Testis (tissue), 2 donors: ENCODE measurements at regions not wholly inside any gene's neighbourhood (a gene's known extent, or its start where the extent isn't known, plus 50 kb on each side); places are given as distances from the start of the nearest gene placed in this dataset.
A peak's percentile ranks its signal among the peaks of the same experiment; 100 is the strongest.

ENCODE experiments used
- DNase-seq: peaks from one replicate; pipeline ENCODE4 v3.0.0-alpha.2; 2019
- H3K27ac ChIP-seq, 2 donors: fragments of 200-600 bp; sonication (generic); one replicate each; pipeline ENCODE4 v1.5.1; 2019
- H3K27me3 ChIP-seq: fragments of 200-600 bp; sonication (generic); one replicate; pipeline ENCODE4 v1.5.1; 2019
- H3K36me3 ChIP-seq: fragments of 200-600 bp; sonication (generic); one replicate; pipeline ENCODE4 v1.5.1; 2017; ENCODE audit warnings: low read depth; ENCODE audit errors: missing control alignments
- H3K4me1 ChIP-seq: fragments of 200-600 bp; sonication (generic); one replicate; pipeline ENCODE4 v1.5.1; 2019
- H3K4me3 ChIP-seq, 2 donors: fragments of 200-600 bp; sonication (generic); one replicate each; pipeline ENCODE4 v1.5.1; 2017 to 2019
- H3K9me3 ChIP-seq: fragments of 200-600 bp; sonication (generic); one replicate; pipeline ENCODE4 v1.5.1; 2017
- CTCF ChIP-seq, 3 experiments: fragments of 450-650 bp in 2 of 3; fragments of 200-600 bp in 1 of 3; sonication (generic) in 1 of 3; IDR thresholded peaks; one replicate each; pipeline ENCODE4 v1.5.1; 2016 to 2019; ENCODE audit warnings: antibody characterized with exemption in 3 of 3, mild to moderate bottlenecking in 2 of 3, moderate library complexity in 1 of 3
- POLR2A ChIP-seq: fragments of 450-650 bp; IDR thresholded peaks from one replicate; pipeline ENCODE4 v1.6.1; 2017; ENCODE audit warnings: antibody characterized with exemption, mild to moderate bottlenecking, moderate library complexity
- WGBS, 2 donors: methylation state at CpG; one replicate each; pipeline ENCODE4 v1.1.5; 2018; 5-methylcytosine and 5-hydroxymethylcytosine counted together
- intact Hi-C: fragments of 100-400 bp; cut with DNase I; formaldehyde crosslinking; loops from one replicate; pipeline ENCODE4 v1.15.1; 2023; ENCODE audit warnings: low total_unique reads

GRCh38 chr1:10940451-10940804 lies 72.0 kb upstream of the TARDBP start:
- intact Hi-C loops: no loop called here
- Histone ChIP-seq H3K4me3 (no peak overlapping the region), H3K27ac (no peak overlapping the region), H3K36me3 (no peaks in the 10 kb centered on the region), H3K9me3 (no peaks in the 10 kb centered on the region), H3K4me1 (peaks cover 9% of the 10 kb centered on the region), H3K27me3 (no peaks in the 10 kb centered on the region)
- WGBS, 2 donors: 81 to 82% methylated on average over 5 of the region's 5 CpGs
- no peak for DNase-seq
- TF ChIP-seq CTCF (IDR thresholded peaks at IDR 0.05) (no peak), POLR2A (no peak)

- WGBS, 2 donors: 92 to 95% methylated on average over 7 of the region's 7 CpGs
- no peaks in the 10 kb centered on the region for H3K27me3 ChIP-seq
- TF ChIP-seq CTCF (IDR thresholded peaks at IDR 0.05) (no peak), POLR2A (no peak)
- H3K27ac ChIP-seq: no peak overlapping the region
- H3K4me3 ChIP-seq: no peak overlapping the region
- DNase-seq: no peak
- no peaks in the 10 kb centered on the region for H3K9me3 ChIP-seq
- H3K36me3 ChIP-seq: no peaks in the 10 kb centered on the region
- intact Hi-C loops: no loop called here
- peaks cover 9% of the 10 kb centered on the region for H3K4me1 ChIP-seq
Observed at GRCh38 chr1:10940838-10941237, 71.6 kb upstream of the TARDBP start.

DNA sequence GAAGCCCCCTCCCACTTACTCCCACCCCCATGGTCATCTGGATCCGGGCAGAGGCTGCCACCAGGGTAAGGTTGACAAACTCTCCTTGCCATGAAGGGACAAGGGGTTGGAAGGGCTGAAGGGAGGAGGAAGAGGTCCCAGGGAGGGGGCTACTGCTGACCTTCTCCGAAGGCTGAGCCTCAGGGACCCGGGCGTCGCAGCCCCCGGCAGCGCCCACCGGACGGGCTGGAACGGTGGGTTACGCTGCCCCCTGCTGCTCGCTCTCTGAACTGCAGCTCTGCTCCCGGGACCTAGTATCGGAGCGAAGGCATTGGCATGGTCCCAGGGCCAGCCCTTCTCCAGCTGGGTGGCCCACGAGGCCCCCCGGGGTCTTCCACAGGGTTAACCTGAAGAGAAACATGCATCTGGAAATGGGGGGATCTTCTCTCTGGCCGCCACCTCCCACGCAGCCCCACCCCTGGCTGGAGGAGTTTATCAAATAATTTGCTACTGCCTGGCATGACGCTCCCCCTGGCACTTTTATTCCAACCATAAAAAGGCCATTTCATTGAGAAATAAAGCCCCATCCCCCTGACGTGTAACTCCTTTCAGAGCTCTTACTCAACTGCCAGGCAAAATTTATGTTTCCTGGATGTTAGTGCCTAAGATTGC lies 70.4 kb upstream of the TARDBP start:
- DNase-seq: peak; percentile 71
- Histone ChIP-seq H3K27me3 (no peaks in the 10 kb centered on the region), H3K9me3 (no peaks in the 10 kb centered on the region), H3K4me3 (peak overlapping the region in 1 of 2 donors; percentile 7), H3K4me1 (peaks cover 9% of the 10 kb centered on the region), H3K27ac (no peak overlapping the region), H3K36me3 (no peaks in the 10 kb centered on the region)
- no peak for TF ChIP-seq POLR2A
- TF ChIP-seq CTCF (IDR thresholded peaks at IDR 0.05): peak; percentile 33 to 94 (median 69)
- WGBS, 2 donors: 9 to 35% methylated on average over 3 to 21 of the region's 21 CpGs
- intact Hi-C loops: no loop called here

GRCh38 chr1:10942542-10942912 lies 69.9 kb upstream of the TARDBP start:
- no peaks in the 10 kb centered on the region for H3K27me3 ChIP-seq
- 66 to 88% methylated on average over 6 of the region's 6 CpGs for WGBS, 2 donors
- intact Hi-C loops: no loop called here
- H3K4me1 ChIP-seq: peaks cover 9% of the 10 kb centered on the region
- DNase-seq: no peak
- no peak overlapping the region for H3K27ac ChIP-seq
- TF ChIP-seq POLR2A (no peak), CTCF (IDR thresholded peaks at IDR 0.05) (no peak)
- no peaks in the 10 kb centered on the region for H3K36me3 ChIP-seq
- no peaks in the 10 kb centered on the region for H3K9me3 ChIP-seq
- H3K4me3 ChIP-seq: no peak overlapping the region

DNA sequence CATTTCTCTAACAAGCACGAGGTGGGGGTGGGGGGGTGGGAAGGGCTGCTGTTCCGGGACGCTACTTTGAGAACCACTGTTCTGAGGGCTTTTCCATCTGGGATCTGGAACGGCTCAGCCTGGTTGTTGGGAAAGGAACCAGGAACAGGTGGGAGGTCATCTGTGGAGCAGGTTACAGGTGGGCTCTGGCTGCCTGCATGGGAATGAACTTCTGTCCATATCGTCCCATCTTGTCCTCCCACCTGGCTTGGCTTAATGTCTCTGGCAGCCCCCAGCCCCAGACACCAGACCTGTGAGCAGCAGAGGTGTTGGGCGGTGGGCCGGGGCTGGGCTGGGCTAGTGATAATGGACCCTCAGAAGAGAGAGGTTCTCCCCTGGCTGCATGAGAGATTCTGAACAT lies 69.4 kb upstream of the TARDBP start:
- H3K27ac ChIP-seq: no peak overlapping the region

More for the DNA sequence above, 69.4 kb upstream of the TARDBP start:
- H3K4me1 ChIP-seq: peaks cover 9% of the 10 kb centered on the region
- no peaks in the 10 kb centered on the region for H3K27me3 ChIP-seq
- WGBS, 2 donors: 74 to 89% methylated on average over 3 to 7 of the region's 7 CpGs
- no peak for TF ChIP-seq POLR2A
- TF ChIP-seq CTCF (IDR thresholded peaks at IDR 0.05): no peak
- H3K4me3 ChIP-seq: no peak overlapping the region
- no peaks in the 10 kb centered on the region for H3K36me3 ChIP-seq
- no peaks in the 10 kb centered on the region for H3K9me3 ChIP-seq
- no peak for DNase-seq
- intact Hi-C loops: no loop called here
